ENCODE measurements at regions not wholly inside any gene's neighbourhood (a gene's known extent, or its start where the extent isn't known, plus 50 kb on each side); places are given as distances from the start of the nearest gene placed in this dataset.

DNA sequence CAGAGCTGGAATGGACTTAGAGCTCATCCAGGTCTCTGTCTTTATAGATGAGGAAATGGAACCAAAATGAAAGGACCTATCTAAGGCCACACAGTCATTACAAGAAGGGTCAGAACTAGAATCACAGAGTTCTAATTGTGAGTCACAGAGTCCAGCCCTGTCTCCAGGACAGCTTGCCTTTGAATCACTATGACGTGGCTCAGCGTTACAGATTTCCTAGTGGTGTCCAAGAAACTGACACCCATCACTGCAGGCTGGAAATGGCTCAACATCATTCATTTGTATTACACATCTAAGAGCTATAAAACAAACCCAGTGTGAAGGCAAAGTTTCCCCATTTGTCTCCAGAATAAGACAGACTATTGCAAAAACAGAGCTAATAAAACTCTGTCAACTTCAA is 164.3 kb upstream of the SIX2 start:
- TF ChIP-seq, protein P1, sequence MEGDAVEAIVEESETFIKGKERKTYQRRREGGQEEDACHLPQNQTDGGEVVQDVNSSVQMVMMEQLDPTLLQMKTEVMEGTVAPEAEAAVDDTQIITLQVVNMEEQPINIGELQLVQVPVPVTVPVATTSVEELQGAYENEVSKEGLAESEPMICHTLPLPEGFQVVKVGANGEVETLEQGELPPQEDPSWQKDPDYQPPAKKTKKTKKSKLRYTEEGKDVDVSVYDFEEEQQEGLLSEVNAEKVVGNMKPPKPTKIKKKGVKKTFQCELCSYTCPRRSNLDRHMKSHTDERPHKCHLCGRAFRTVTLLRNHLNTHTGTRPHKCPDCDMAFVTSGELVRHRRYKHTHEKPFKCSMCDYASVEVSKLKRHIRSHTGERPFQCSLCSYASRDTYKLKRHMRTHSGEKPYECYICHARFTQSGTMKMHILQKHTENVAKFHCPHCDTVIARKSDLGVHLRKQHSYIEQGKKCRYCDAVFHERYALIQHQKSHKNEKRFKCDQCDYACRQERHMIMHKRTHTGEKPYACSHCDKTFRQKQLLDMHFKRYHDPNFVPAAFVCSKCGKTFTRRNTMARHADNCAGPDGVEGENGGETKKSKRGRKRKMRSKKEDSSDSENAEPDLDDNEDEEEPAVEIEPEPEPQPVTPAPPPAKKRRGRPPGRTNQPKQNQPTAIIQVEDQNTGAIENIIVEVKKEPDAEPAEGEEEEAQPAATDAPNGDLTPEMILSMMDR (IDR thresholded peaks at IDR 0.05): no peak
- peaks cover 14 to 25% of the 10 kb centered on the region in 2 donors for H3K4me1 ChIP-seq (ENCODE audit: control insufficient read depth in 1 of 2, insufficient read depth in 2 of 2, low read length in 2 of 2)
- H3K27ac ChIP-seq (ENCODE audit: low read depth in 1 of 2, low read length in 2 of 2): no peak overlapping the region
- peaks cover 62 to 69% of the 10 kb centered on the region in 2 donors for H3K27me3 ChIP-seq (ENCODE audit: control insufficient read depth in 2 of 2, insufficient read depth in 2 of 2, low read length in 2 of 2)
- H4K20me1 ChIP-seq (ENCODE audit: insufficient read depth, low read length): no peaks in the 10 kb centered on the region
- no peak overlapping the region for H2AFZ ChIP-seq (ENCODE audit: insufficient read depth, low read depth, low read length, poor library complexity, severe bottlenecking)
- no peak overlapping the region for H3K4me2 ChIP-seq (replicated peaks; ENCODE audit: extremely low read depth, low read length, poor library complexity, severe bottlenecking)
- H3K79me2 ChIP-seq (ENCODE audit: insufficient read depth, low read length): no peaks in the 10 kb centered on the region
- WGBS (ENCODE audit: insufficient coverage): 100% methylated on average over 2 of the region's 2 CpGs
- Mint-ChIP-seq H3K9me3 (peaks cover 2 to 17% (median 8%) of the 10 kb centered on the region in 7 donors), H3K4me3 (no peak overlapping the region), H3K4me1 (peaks cover 24% of the 10 kb centered on the region), H3K27ac (no peak overlapping the region), H3K36me3 (peaks cover 2% of the 10 kb centered on the region in 2 donors), H3K27me3 (ENCODE audit: low read depth in 3 of 3) (peaks cover 62 to 85% (median 66%) of the 10 kb centered on the region in 3 donors)
- no peaks in the 10 kb centered on the region for H3K36me3 ChIP-seq (replicated peaks in 1 of 2; ENCODE audit: control insufficient read depth in 1 of 2, insufficient read depth in 2 of 2, low read length in 2 of 2)
- intact Hi-C loops (cut with micrococcal nuclease): no loop called here
- no peak overlapping the region for H3K9ac ChIP-seq (ENCODE audit: insufficient read depth, low read length, poor library complexity, severe bottlenecking)
- H3K4me3 ChIP-seq (replicated peaks in 1 of 3; ENCODE audit: low read depth in 2 of 3, low read length in 3 of 3): no peak overlapping the region
- H3K9me3 ChIP-seq (replicated peaks in 1 of 2; ENCODE audit: control insufficient read depth in 1 of 2, insufficient read depth in 1 of 2, low read length in 2 of 2): peaks cover 0 to 17% of the 10 kb centered on the region in 2 donors
- DNase-seq: no peak

DNA sequence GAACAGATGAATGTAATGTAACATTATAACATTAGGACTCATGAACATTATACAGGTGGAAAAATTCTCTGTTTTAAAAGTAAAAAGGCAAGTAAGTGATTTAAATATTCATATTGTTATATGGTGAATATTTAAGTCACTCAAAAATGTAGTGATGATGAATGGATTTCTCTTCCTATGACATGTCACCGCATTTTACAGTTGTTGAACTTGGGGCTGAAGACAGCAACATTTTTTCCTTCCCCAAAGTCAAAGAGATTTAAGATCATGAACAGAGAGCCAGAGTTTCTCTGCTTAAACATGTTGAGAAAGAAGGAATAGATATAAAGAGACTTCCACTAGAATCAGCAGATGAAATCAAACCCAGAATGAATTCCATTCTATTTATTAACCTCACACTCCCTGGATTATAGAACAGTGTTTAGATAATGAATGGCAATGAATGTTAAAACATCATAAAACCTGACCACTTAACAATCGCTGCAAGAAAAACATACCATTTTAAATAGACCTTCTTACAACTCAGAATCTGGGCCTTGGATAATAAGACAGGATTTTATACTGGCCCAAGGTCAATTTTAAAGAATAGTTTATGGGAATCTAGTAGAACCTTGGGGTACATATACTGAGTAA is 163.6 kb upstream of the SIX2 start:
- Mint-ChIP-seq H3K27me3 (ENCODE audit: low read depth in 3 of 3) (peaks cover 66 to 87% (median 72%) of the 10 kb centered on the region in 3 donors), H3K4me3 (peak overlapping the region in 1 of 2 donors; percentile 57), H3K36me3 (peaks cover 3 to 4% of the 10 kb centered on the region in 2 donors), H3K27ac (no peak overlapping the region), H3K4me1 (peaks cover 19% of the 10 kb centered on the region), H3K9me3 (peaks cover 2 to 18% (median 8%) of the 10 kb centered on the region in 7 donors)
- no peak for DNase-seq
- Histone ChIP-seq H3K36me3 (replicated peaks in 1 of 2; ENCODE audit: control insufficient read depth in 1 of 2, insufficient read depth in 2 of 2, low read length in 2 of 2) (no peaks in the 10 kb centered on the region), H3K4me1 (ENCODE audit: control insufficient read depth in 1 of 2, insufficient read depth in 2 of 2, low read length in 2 of 2) (peaks cover 8 to 19% of the 10 kb centered on the region in 2 donors), H3K9ac (ENCODE audit: insufficient read depth, low read length, poor library complexity, severe bottlenecking) (no peak overlapping the region), H3K9me3 (replicated peaks in 1 of 2; ENCODE audit: control insufficient read depth in 1 of 2, insufficient read depth in 1 of 2, low read length in 2 of 2) (peaks cover 0 to 17% of the 10 kb centered on the region in 2 donors), H3K27me3 (ENCODE audit: control insufficient read depth in 2 of 2, insufficient read depth in 2 of 2, low read length in 2 of 2) (peaks cover 68 to 75% of the 10 kb centered on the region in 2 donors), H3K4me2 (replicated peaks; ENCODE audit: extremely low read depth, low read length, poor library complexity, severe bottlenecking) (no peak overlapping the region), H2AFZ (ENCODE audit: insufficient read depth, low read depth, low read length, poor library complexity, severe bottlenecking) (no peak overlapping the region), H3K79me2 (ENCODE audit: insufficient read depth, low read length) (no peaks in the 10 kb centered on the region), H4K20me1 (ENCODE audit: insufficient read depth, low read length) (no peaks in the 10 kb centered on the region), H3K27ac (ENCODE audit: low read depth in 1 of 2, low read length in 2 of 2) (no peak overlapping the region), H3K4me3 (replicated peaks in 1 of 3; ENCODE audit: low read depth in 2 of 3, low read length in 3 of 3) (no peak overlapping the region)
- intact Hi-C loops (cut with micrococcal nuclease): no loop called here
- WGBS (ENCODE audit: insufficient coverage): no CpG with 5 or more reads among the region's 2 CpGs
- TF ChIP-seq, protein P1 (IDR thresholded peaks at IDR 0.05): no peak

Measured in CD14-positive monocyte (primary cell).